ENCODE measurements at regions not wholly inside any gene's neighbourhood (a gene's known extent, or its start where the extent isn't known, plus 50 kb on each side); places are given as distances from the start of the nearest gene placed in this dataset.

- Histone ChIP-seq H3K9me3 (replicated peaks in 1 of 11) (peaks cover 0 to 13% (median 8%) of the 10 kb centered on the region in 11 experiments; a peak in 11 of 22 replicates), H3K4me2 (no peak overlapping the region), H4K20me1 (no peaks in the 10 kb centered on the region), H3K4me1 (peaks cover 0 to 22% (median 0%) of the 10 kb centered on the region in 10 experiments; a peak in 2 of 20 replicates), H3K27me3 (no peaks in the 10 kb centered on the region), H3K27ac (no peak overlapping the region), H3K4me3 (no peak overlapping the region), H3K9ac (no peak overlapping the region), H3K36me3 (no peaks in the 10 kb centered on the region)
- no peak for TF ChIP-seq Cebpa-rat (IDR thresholded peaks at IDR 0.05)
Observed at GRCh38 chr2:117701365-117701764, 113.1 kb upstream of the DDX18 start.

GRCh38 chr2:117702098-117702497 is 112.4 kb upstream of the DDX18 start:
- TF ChIP-seq Cebpa-rat (IDR thresholded peaks at IDR 0.05), result no peak
- H3K36me3 ChIP-seq, result no peaks in the 10 kb centered on the region
- H3K27ac ChIP-seq, result no peak overlapping the region
- H3K27me3 ChIP-seq, result no peaks in the 10 kb centered on the region
- no peak overlapping the region for H3K9ac ChIP-seq
- peaks cover 0 to 13% (median 8%) of the 10 kb centered on the region in 11 experiments; a peak in 12 of 22 replicates for H3K9me3 ChIP-seq (replicated peaks in 1 of 11)
- H3K4me2 ChIP-seq, result no peak overlapping the region
- H4K20me1 ChIP-seq, result no peaks in the 10 kb centered on the region
- H3K4me3 ChIP-seq, result no peak overlapping the region
- H3K4me1 ChIP-seq, result peaks cover 0 to 22% (median 0%) of the 10 kb centered on the region in 10 experiments; a peak in 2 of 20 replicates

GRCh38 chr2:117703858-117704257 is 110.6 kb upstream of the DDX18 start:
- Histone ChIP-seq H3K9ac (no peak overlapping the region), H3K4me2 (no peak overlapping the region), H3K27ac (no peak overlapping the region), H3K4me1 (peaks cover 10 to 19% (median 16%) of the 10 kb centered on the region in 10 experiments; a peak in 17 of 20 replicates), H3K27me3 (no peaks in the 10 kb centered on the region), H3K4me3 (no peak overlapping the region), H4K20me1 (no peaks in the 10 kb centered on the region), H3K9me3 (replicated peaks in 1 of 11) (peaks cover 0 to 13% (median 8%) of the 10 kb centered on the region in 11 experiments; a peak in 12 of 22 replicates), H3K36me3 (no peaks in the 10 kb centered on the region)
- no peak for TF ChIP-seq Cebpa-rat (IDR thresholded peaks at IDR 0.05)

GRCh38 chr2:117704818-117705217 is 109.7 kb upstream of the DDX18 start:
- Histone ChIP-seq H3K4me1 (peaks cover 10 to 24% (median 19%) of the 10 kb centered on the region in 10 experiments; a peak in 17 of 20 replicates), H3K9me3 (replicated peaks in 1 of 11) (peaks cover 0 to 13% (median 8%) of the 10 kb centered on the region in 11 experiments; a peak in 12 of 22 replicates)
- no peak for TF ChIP-seq Cebpa-rat (IDR thresholded peaks at IDR 0.05)

GRCh38 chr2:117707874-117708273 is 106.6 kb upstream of the DDX18 start:
- H3K4me1 ChIP-seq, result peaks cover 0 to 24% (median 18%) of the 10 kb centered on the region in 10 experiments; a peak in 15 of 20 replicates
- no peak overlapping the region for H3K27ac ChIP-seq
- no peak overlapping the region; a peak in 1 of 20 replicates for H3K4me3 ChIP-seq
- no peaks in the 10 kb centered on the region for H3K36me3 ChIP-seq
- H3K9ac ChIP-seq, result no peak overlapping the region
- H3K4me2 ChIP-seq, result peak overlapping the region; percentile 18 to 73 (median 60); a peak in 20 of 22 replicates
- no peaks in the 10 kb centered on the region for H4K20me1 ChIP-seq
- H3K9me3 ChIP-seq (replicated peaks in 1 of 11), result peaks cover 0 to 21% (median 11%) of the 10 kb centered on the region in 11 experiments; a peak in 16 of 22 replicates
- TF ChIP-seq Cebpa-rat (IDR thresholded peaks at IDR 0.05), result no peak
- H3K27me3 ChIP-seq, result no peaks in the 10 kb centered on the region

More at GRCh38 chr2:117704818-117705217, 109.7 kb upstream of the DDX18 start:
- H3K36me3 ChIP-seq, result no peaks in the 10 kb centered on the region
- no peaks in the 10 kb centered on the region for H3K27me3 ChIP-seq
- no peak overlapping the region for H3K4me2 ChIP-seq
- H3K9ac ChIP-seq, result no peak overlapping the region
- H3K27ac ChIP-seq, result no peak overlapping the region
- no peak overlapping the region for H3K4me3 ChIP-seq
- H4K20me1 ChIP-seq, result no peaks in the 10 kb centered on the region

- TF ChIP-seq Cebpa-rat (IDR thresholded peaks at IDR 0.05), result no peak
- Histone ChIP-seq H3K4me1 (peaks cover 0 to 22% (median 14%) of the 10 kb centered on the region in 10 experiments; a peak in 15 of 20 replicates), H3K4me2 (no peak overlapping the region), H3K4me3 (no peak overlapping the region), H4K20me1 (no peaks in the 10 kb centered on the region), H3K36me3 (no peaks in the 10 kb centered on the region), H3K9me3 (replicated peaks in 1 of 11) (peaks cover 0 to 8% (median 5%) of the 10 kb centered on the region in 11 experiments; a peak in 8 of 22 replicates), H3K9ac (no peak overlapping the region), H3K27ac (no peak overlapping the region), H3K27me3 (no peaks in the 10 kb centered on the region)
Observed at GRCh38 chr2:117712684-117713083, 101.8 kb upstream of the DDX18 start.

GRCh38 chr2:117714110-117714509 is 100.4 kb upstream of the DDX18 start:
- H3K9ac ChIP-seq, result no peak overlapping the region
- H3K4me2 ChIP-seq, result no peak overlapping the region
- H3K36me3 ChIP-seq, result no peaks in the 10 kb centered on the region
- no peak overlapping the region for H3K4me3 ChIP-seq
- H3K9me3 ChIP-seq (replicated peaks in 1 of 11), result peaks cover 0 to 8% (median 5%) of the 10 kb centered on the region in 11 experiments; a peak in 8 of 22 replicates
- no peaks in the 10 kb centered on the region for H3K27me3 ChIP-seq
- H4K20me1 ChIP-seq, result no peaks in the 10 kb centered on the region
- H3K27ac ChIP-seq, result no peak overlapping the region
- TF ChIP-seq Cebpa-rat (IDR thresholded peaks at IDR 0.05), result no peak
- H3K4me1 ChIP-seq, result peaks cover 0 to 19% (median 12%) of the 10 kb centered on the region in 10 experiments; a peak in 14 of 20 replicates

- Histone ChIP-seq H3K4me2 (peak overlapping the region in 3 of 11 experiments; percentile 16 to 32 (median 19); a peak in 2 of 22 replicates), H3K36me3 (no peaks in the 10 kb centered on the region), H3K9ac (no peak overlapping the region), H3K4me1 (peaks cover 0 to 20% (median 13%) of the 10 kb centered on the region in 10 experiments; a peak in 14 of 20 replicates), H3K4me3 (no peak overlapping the region), H4K20me1 (no peaks in the 10 kb centered on the region), H3K27ac (no peak overlapping the region), H3K27me3 (no peaks in the 10 kb centered on the region), H3K9me3 (replicated peaks in 1 of 11) (peaks cover 0 to 8% (median 5%) of the 10 kb centered on the region in 11 experiments; a peak in 8 of 22 replicates)
- TF ChIP-seq Cebpa-rat (IDR thresholded peaks at IDR 0.05), result no peak
Observed at GRCh38 chr2:117714745-117715417, 99.6 kb upstream of the DDX18 start.

- no peak overlapping the region for H3K4me2 ChIP-seq
- H3K27ac ChIP-seq, result no peak overlapping the region
- H3K36me3 ChIP-seq, result no peaks in the 10 kb centered on the region
- no peak for TF ChIP-seq Cebpa-rat (IDR thresholded peaks at IDR 0.05)
- H3K4me1 ChIP-seq, result peaks cover 0 to 20% (median 13%) of the 10 kb centered on the region in 10 experiments; a peak in 14 of 20 replicates
- H3K27me3 ChIP-seq, result no peaks in the 10 kb centered on the region
- H4K20me1 ChIP-seq, result no peaks in the 10 kb centered on the region
- no peak overlapping the region for H3K9ac ChIP-seq
- H3K4me3 ChIP-seq, result no peak overlapping the region
- H3K9me3 ChIP-seq (replicated peaks in 1 of 11), result peaks cover 0 to 8% (median 5%) of the 10 kb centered on the region in 11 experiments; a peak in 8 of 22 replicates
Observed at GRCh38 chr2:117716505-117716904, 98.0 kb upstream of the DDX18 start.

All from BLaER1 treated with 17β-estradiol and CSF1 and Interleukin-3, amounts not matched to agents 10 nM and 100 nM (cell line).